ENCODE measurements at regions not wholly inside any gene's neighbourhood (a gene's known extent, or its start where the extent isn't known, plus 50 kb on each side); places are given as distances from the start of the nearest gene placed in this dataset.

DNA sequence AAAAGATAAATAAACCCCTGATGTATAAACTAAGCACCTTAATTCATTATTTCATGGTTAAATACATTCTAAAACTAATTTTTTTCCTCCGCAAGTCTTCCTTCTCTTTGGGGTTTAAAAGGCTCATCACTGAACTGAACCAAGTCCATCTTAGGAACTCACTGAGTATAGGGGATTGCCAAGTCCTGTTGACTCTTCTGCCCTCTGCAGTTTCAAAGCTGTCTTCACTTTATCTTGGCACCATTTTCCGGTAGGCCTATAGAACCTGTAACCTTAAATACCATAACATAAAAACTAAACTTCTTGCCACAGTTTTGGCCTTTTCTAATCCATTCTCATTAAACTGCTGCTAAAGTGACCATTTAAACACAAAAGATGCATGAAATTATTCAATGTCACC is 66.5 kb upstream of the USPL1 start:
- no peaks in the 10 kb centered on the region for H3K79me2 ChIP-seq (ENCODE audit: insufficient read depth)
- H3F3A ChIP-seq (ENCODE audit: insufficient read depth): no peaks in the 10 kb centered on the region
- H4K20me1 ChIP-seq (ENCODE audit: insufficient read depth): no peaks in the 10 kb centered on the region
- 73% methylated on average over 2 of the region's 2 CpGs for WGBS, 2 experiments (ENCODE audit: low coverage in 1 of 2, low lambda C conversion rate in 2 of 2, missing lambda C conversion rate in 2 of 2)
- no peak for TF ChIP-seq EZH2 (IDR thresholded peaks at IDR 0.05; ENCODE audit: insufficient read depth, poor library complexity, severe bottlenecking)
- TF ChIP-seq EZH2phosphoT487 (IDR thresholded peaks at IDR 0.05; ENCODE audit: insufficient read depth, low read depth): no peak
- H2AFZ ChIP-seq: no peak overlapping the region
- H3K4me1 ChIP-seq (ENCODE audit: insufficient read depth): no peaks in the 10 kb centered on the region
- H3K27me3 ChIP-seq (replicated peaks; ENCODE audit: insufficient read depth): no peaks in the 10 kb centered on the region
- no peak overlapping the region for H3K4me2 ChIP-seq (ENCODE audit: unreplicated experiment)
- no peaks in the 10 kb centered on the region for H3K36me3 ChIP-seq (ENCODE audit: low read depth)
- no peaks in the 10 kb centered on the region for H3K9me2 ChIP-seq (ENCODE audit: insufficient read depth)
- no peak overlapping the region for H3K4me3 ChIP-seq
- no peak overlapping the region for H3K9ac ChIP-seq
- in situ Hi-C loops (cut with MboI): no loop called here
- H3K9me3 ChIP-seq (ENCODE audit: low read depth): no peaks in the 10 kb centered on the region
- no peak overlapping the region for H3K27ac ChIP-seq
- peak; percentile 58 for DNase-seq

DNA sequence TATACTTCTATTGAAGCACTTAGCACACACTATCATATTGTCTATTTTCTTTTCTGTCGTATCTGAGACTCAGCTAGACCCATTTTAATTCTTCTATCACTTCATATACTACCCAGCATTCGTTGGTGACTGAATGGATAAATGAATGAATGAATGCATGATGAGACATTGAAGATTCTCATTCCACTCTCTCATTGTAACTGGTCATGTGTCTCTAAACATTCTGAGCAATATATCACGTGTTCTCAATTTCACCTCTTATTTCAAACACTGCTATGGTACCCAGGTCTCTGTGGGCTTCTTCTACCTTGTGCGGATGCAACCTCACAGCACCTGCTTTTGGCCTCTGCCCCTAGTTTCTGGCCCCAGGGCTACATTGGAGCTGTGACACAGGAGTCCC is 65.2 kb upstream of the USPL1 start:
- Histone ChIP-seq H3K9me3 (ENCODE audit: low read depth) (no peaks in the 10 kb centered on the region), H2AFZ (no peak overlapping the region), H3K4me2 (ENCODE audit: unreplicated experiment) (no peak overlapping the region), H3K79me2 (ENCODE audit: insufficient read depth) (no peaks in the 10 kb centered on the region), H3F3A (ENCODE audit: insufficient read depth) (no peaks in the 10 kb centered on the region), H3K4me1 (ENCODE audit: insufficient read depth) (no peaks in the 10 kb centered on the region), H4K20me1 (ENCODE audit: insufficient read depth) (no peaks in the 10 kb centered on the region), H3K27me3 (replicated peaks; ENCODE audit: insufficient read depth) (no peaks in the 10 kb centered on the region), H3K4me3 (no peak overlapping the region), H3K9me2 (ENCODE audit: insufficient read depth) (no peaks in the 10 kb centered on the region), H3K9ac (no peak overlapping the region), H3K36me3 (ENCODE audit: low read depth) (no peaks in the 10 kb centered on the region), H3K27ac (no peak overlapping the region)
- TF ChIP-seq EZH2 (IDR thresholded peaks at IDR 0.05; ENCODE audit: insufficient read depth, poor library complexity, severe bottlenecking) (no peak), EZH2phosphoT487 (IDR thresholded peaks at IDR 0.05; ENCODE audit: insufficient read depth, low read depth) (no peak)
- WGBS, 2 experiments (ENCODE audit: low coverage in 1 of 2, low lambda C conversion rate in 2 of 2, missing lambda C conversion rate in 2 of 2): 70 to 77% methylated on average over 4 of the region's 4 CpGs
- no peak for DNase-seq
- in situ Hi-C loops (cut with MboI): no loop called here

- H3K4me3 ChIP-seq: no peak overlapping the region
- H3K79me2 ChIP-seq (ENCODE audit: insufficient read depth): no peaks in the 10 kb centered on the region
- DNase-seq: no peak
- H3K9ac ChIP-seq: no peak overlapping the region
- H3K27me3 ChIP-seq (replicated peaks; ENCODE audit: insufficient read depth): no peaks in the 10 kb centered on the region
- 80 to 89% methylated on average over 4 of the region's 4 CpGs for WGBS, 2 experiments (ENCODE audit: low coverage in 1 of 2, low lambda C conversion rate in 2 of 2, missing lambda C conversion rate in 2 of 2)
- H3K9me2 ChIP-seq (ENCODE audit: insufficient read depth): no peaks in the 10 kb centered on the region
- no peaks in the 10 kb centered on the region for H3F3A ChIP-seq (ENCODE audit: insufficient read depth)
- no peak overlapping the region for H2AFZ ChIP-seq
- no peaks in the 10 kb centered on the region for H3K9me3 ChIP-seq (ENCODE audit: low read depth)
- H3K36me3 ChIP-seq (ENCODE audit: low read depth): no peaks in the 10 kb centered on the region
- TF ChIP-seq EZH2 (IDR thresholded peaks at IDR 0.05; ENCODE audit: insufficient read depth, poor library complexity, severe bottlenecking) (no peak), EZH2phosphoT487 (IDR thresholded peaks at IDR 0.05; ENCODE audit: insufficient read depth, low read depth) (no peak)
- no peak overlapping the region for H3K4me2 ChIP-seq (ENCODE audit: unreplicated experiment)
- in situ Hi-C loops (cut with MboI): no loop called here
- H3K27ac ChIP-seq: no peak overlapping the region
- no peaks in the 10 kb centered on the region for H4K20me1 ChIP-seq (ENCODE audit: insufficient read depth)
- peaks cover 8% of the 10 kb centered on the region; the same call in 1 of the 2 replicates for H3K4me1 ChIP-seq (ENCODE audit: insufficient read depth)
These were observed 58.4 kb upstream of the USPL1 start for GRCh38 chr13:30559274-30559673.

GRCh38 chr13:30560212-30560611 is 57.5 kb upstream of the USPL1 start:
- TF ChIP-seq EZH2phosphoT487 (IDR thresholded peaks at IDR 0.05; ENCODE audit: insufficient read depth, low read depth) (no peak), EZH2 (IDR thresholded peaks at IDR 0.05; ENCODE audit: insufficient read depth, poor library complexity, severe bottlenecking) (no peak)
- H3F3A ChIP-seq (ENCODE audit: insufficient read depth): no peaks in the 10 kb centered on the region
- H3K9me3 ChIP-seq (ENCODE audit: low read depth): no peaks in the 10 kb centered on the region
- no peak for DNase-seq
- no peak overlapping the region for H3K4me2 ChIP-seq (ENCODE audit: unreplicated experiment)
- no peak overlapping the region for H2AFZ ChIP-seq
- no peaks in the 10 kb centered on the region for H3K79me2 ChIP-seq (ENCODE audit: insufficient read depth)
- in situ Hi-C loops (cut with MboI): no loop called here
- no peak overlapping the region for H3K9ac ChIP-seq
- H3K27ac ChIP-seq: no peak overlapping the region
- H3K4me3 ChIP-seq: no peak overlapping the region
- no peaks in the 10 kb centered on the region for H3K36me3 ChIP-seq (ENCODE audit: low read depth)
- peaks cover 8% of the 10 kb centered on the region; the same call in 1 of the 2 replicates for H3K4me1 ChIP-seq (ENCODE audit: insufficient read depth)
- no peaks in the 10 kb centered on the region for H3K9me2 ChIP-seq (ENCODE audit: insufficient read depth)
- WGBS, 2 experiments (ENCODE audit: low coverage in 1 of 2, low lambda C conversion rate in 2 of 2, missing lambda C conversion rate in 2 of 2): 73 to 77% methylated on average over 6 of the region's 6 CpGs
- H3K27me3 ChIP-seq (replicated peaks; ENCODE audit: insufficient read depth): no peaks in the 10 kb centered on the region
- H4K20me1 ChIP-seq (ENCODE audit: insufficient read depth): no peaks in the 10 kb centered on the region

GRCh38 chr13:30561511-30561910 is 56.2 kb upstream of the USPL1 start:
- no peaks in the 10 kb centered on the region for H3K9me3 ChIP-seq (ENCODE audit: low read depth)
- no peaks in the 10 kb centered on the region for H3K27me3 ChIP-seq (replicated peaks; ENCODE audit: insufficient read depth)
- no peak overlapping the region for H3K27ac ChIP-seq
- TF ChIP-seq EZH2phosphoT487 (IDR thresholded peaks at IDR 0.05; ENCODE audit: insufficient read depth, low read depth): no peak
- TF ChIP-seq EZH2 (IDR thresholded peaks at IDR 0.05; ENCODE audit: insufficient read depth, poor library complexity, severe bottlenecking): no peak
- H3K4me1 ChIP-seq (ENCODE audit: insufficient read depth): peaks cover 8% of the 10 kb centered on the region; the same call in 1 of the 2 replicates
- DNase-seq: peak; percentile 35
- H3F3A ChIP-seq (ENCODE audit: insufficient read depth): no peaks in the 10 kb centered on the region
- H3K4me3 ChIP-seq: no peak overlapping the region
- no peaks in the 10 kb centered on the region for H4K20me1 ChIP-seq (ENCODE audit: insufficient read depth)
- no peak overlapping the region for H2AFZ ChIP-seq
- in situ Hi-C loops (cut with MboI): no loop called here
- no peaks in the 10 kb centered on the region for H3K79me2 ChIP-seq (ENCODE audit: insufficient read depth)
- H3K9me2 ChIP-seq (ENCODE audit: insufficient read depth): no peaks in the 10 kb centered on the region
- no peaks in the 10 kb centered on the region for H3K36me3 ChIP-seq (ENCODE audit: low read depth)
- WGBS, 2 experiments (ENCODE audit: low coverage in 1 of 2, low lambda C conversion rate in 2 of 2, missing lambda C conversion rate in 2 of 2): 81 to 84% methylated on average over 4 of the region's 4 CpGs
- no peak overlapping the region for H3K9ac ChIP-seq
- no peak overlapping the region for H3K4me2 ChIP-seq (ENCODE audit: unreplicated experiment)

Data from GM23248 (cell line).